ENCODE measurements at regions not wholly inside any gene's neighbourhood (a gene's known extent, or its start where the extent isn't known, plus 50 kb on each side); places are given as distances from the start of the nearest gene placed in this dataset.

- TF ChIP-seq EZH2phosphoT487 (IDR thresholded peaks at IDR 0.05; ENCODE audit: low read depth) (no peak), CTCF (IDR thresholded peaks at IDR 0.05; ENCODE audit: low read depth, low read length) (no peak)
Measured at GRCh38 chr10:20993389-20993788, 96.3 kb upstream of the NEBL start.

All from OCI-LY3 (cell line).